ENCODE measurements at regions not wholly inside any gene's neighbourhood (a gene's known extent, or its start where the extent isn't known, plus 50 kb on each side); places are given as distances from the start of the nearest gene placed in this dataset.
"Not testable (repeated sequence)": the region's sequence is repeated elsewhere in the genome, so short reads cannot be mapped to it uniquely, and the experiment has no call there.

GRCh38 chr3:181533811-181534210 is 177.9 kb upstream of the SOX2 start:
- DNase-seq (ENCODE audit: low read depth in 2 of 2), result no peak

- DNase-seq (ENCODE audit: low read depth in 2 of 2), result no peak
Measured at GRCh38 chr3:181530584-181530983, 181.1 kb upstream of the SOX2 start.

GRCh38 chr3:181521831-181522230 is 189.9 kb upstream of the SOX2 start:
- DNase-seq (ENCODE audit: low read depth in 2 of 2), result no peak

- no peak for DNase-seq (ENCODE audit: low read depth in 2 of 2)
Measured at GRCh38 chr3:181518222-181518621, 193.5 kb upstream of the SOX2 start.

GRCh38 chr3:181512787-181513186 is 198.9 kb upstream of the SOX2 start:
- DNase-seq (ENCODE audit: low read depth in 2 of 2), result no peak

- no peak for DNase-seq (ENCODE audit: low read depth in 2 of 2)
Measured at GRCh38 chr3:181510500-181510899, 201.2 kb upstream of the SOX2 start.

- no peak for DNase-seq (ENCODE audit: low read depth in 2 of 2)
Measured at GRCh38 chr3:181497358-181497757, 214.4 kb upstream of the SOX2 start.

- DNase-seq (ENCODE audit: low read depth in 2 of 2), result no peak
Measured at GRCh38 chr3:181493423-181493822, 218.3 kb upstream of the SOX2 start.

GRCh38 chr3:181488536-181488935 is 223.2 kb upstream of the SOX2 start:
- DNase-seq (ENCODE audit: low read depth in 2 of 2), result no peak

GRCh38 chr3:181487236-181487978 is 224.3 kb upstream of the SOX2 start:
- DNase-seq (ENCODE audit: low read depth in 2 of 2), result no peak

GRCh38 chr3:181486141-181486885 is 225.4 kb upstream of the SOX2 start:
- no peak for DNase-seq (ENCODE audit: low read depth in 2 of 2)

- no peak for DNase-seq (ENCODE audit: low read depth in 2 of 2)
Measured at GRCh38 chr3:181484026-181484425, 227.7 kb upstream of the SOX2 start.

GRCh38 chr3:181475146-181475545 is 236.6 kb upstream of the SOX2 start:
- DNase-seq (ENCODE audit: low read depth in 2 of 2), result not testable (repeated sequence)

- no peak for DNase-seq (ENCODE audit: low read depth in 2 of 2)
Measured at GRCh38 chr3:181470349-181470748, 241.4 kb upstream of the SOX2 start.

- DNase-seq (ENCODE audit: low read depth in 2 of 2), result no peak
Measured at GRCh38 chr3:181464033-181464694, 247.6 kb upstream of the SOX2 start.

- no peak for DNase-seq (ENCODE audit: low read depth in 2 of 2)
Measured at GRCh38 chr3:181461381-181461780, 250.3 kb upstream of the SOX2 start.

GRCh38 chr3:181459516-181459915 is 252.2 kb upstream of the SOX2 start:
- DNase-seq (ENCODE audit: low read depth in 2 of 2), result no peak

GRCh38 chr3:181458857-181459256 is 252.9 kb upstream of the SOX2 start:
- DNase-seq (ENCODE audit: low read depth in 2 of 2), result no peak

GRCh38 chr3:181457756-181458155 is 254.0 kb upstream of the SOX2 start:
- no peak for DNase-seq (ENCODE audit: low read depth in 2 of 2)

- DNase-seq (ENCODE audit: low read depth in 2 of 2), result no peak
Measured at GRCh38 chr3:181457190-181457589, 254.5 kb upstream of the SOX2 start.

- no peak for DNase-seq (ENCODE audit: low read depth in 2 of 2)
Measured at GRCh38 chr3:181455276-181455675, 256.4 kb upstream of the SOX2 start.

- DNase-seq (ENCODE audit: low read depth in 2 of 2), result no peak
Measured at GRCh38 chr3:181454451-181455027, 257.2 kb upstream of the SOX2 start.

All from stimulated activated CD4-positive, alpha-beta T cell treated with anti-CD3 and anti-CD28 coated beads, Interleukin-12 subunit alpha, Interleukin-12 subunit beta, amount 100 ng/mL, for 24 hours (primary cell).